Tibial nerve (tissue), 3 donors: ENCODE measurements at regions not wholly inside any gene's neighbourhood (a gene's known extent, or its start where the extent isn't known, plus 50 kb on each side); places are given as distances from the start of the nearest gene placed in this dataset.

Experiments used
- POLR2A ChIP-seq, 2 donors: fragments of 450-650 bp; IDR thresholded peaks; one replicate each; pipeline ENCODE4 v1.6.1; 2017; ENCODE audit warnings: antibody characterized with exemption in 2 of 2, mild to moderate bottlenecking in 2 of 2, moderate library complexity in 2 of 2
- TF ChIP-seq, protein P1 (sequence below), 5 experiments: fragments of 200-600 bp in 3 of 5; fragments of 450-650 bp in 2 of 5; sonication (generic) in 3 of 5; IDR thresholded peaks; one replicate each; pipeline ENCODE4 v1.5.1; 2016 to 2019; ENCODE audit warnings: antibody characterized with exemption in 5 of 5, mild to moderate bottlenecking in 3 of 5, moderate library complexity in 2 of 5

DNA sequence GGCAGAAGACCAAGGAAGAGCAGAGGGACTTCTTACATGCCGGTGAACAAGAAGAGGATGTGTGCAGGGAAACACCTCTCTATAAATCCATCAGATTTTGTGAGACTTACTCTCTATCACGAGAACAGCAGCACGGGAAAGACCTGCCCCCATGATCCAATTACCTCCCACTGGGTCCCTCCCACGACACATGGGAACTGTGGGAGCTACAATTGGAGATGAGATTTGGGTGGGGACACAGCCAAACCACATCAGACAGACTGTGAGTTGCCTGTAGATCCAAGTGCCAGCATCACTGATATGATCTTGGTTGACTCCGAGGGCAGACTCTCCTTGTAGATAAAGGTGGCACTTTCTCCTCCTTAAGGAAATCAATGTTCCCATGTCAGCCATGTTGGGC lies 414.8 kb upstream of the JARID2 start:
- TF ChIP-seq, protein P1, sequence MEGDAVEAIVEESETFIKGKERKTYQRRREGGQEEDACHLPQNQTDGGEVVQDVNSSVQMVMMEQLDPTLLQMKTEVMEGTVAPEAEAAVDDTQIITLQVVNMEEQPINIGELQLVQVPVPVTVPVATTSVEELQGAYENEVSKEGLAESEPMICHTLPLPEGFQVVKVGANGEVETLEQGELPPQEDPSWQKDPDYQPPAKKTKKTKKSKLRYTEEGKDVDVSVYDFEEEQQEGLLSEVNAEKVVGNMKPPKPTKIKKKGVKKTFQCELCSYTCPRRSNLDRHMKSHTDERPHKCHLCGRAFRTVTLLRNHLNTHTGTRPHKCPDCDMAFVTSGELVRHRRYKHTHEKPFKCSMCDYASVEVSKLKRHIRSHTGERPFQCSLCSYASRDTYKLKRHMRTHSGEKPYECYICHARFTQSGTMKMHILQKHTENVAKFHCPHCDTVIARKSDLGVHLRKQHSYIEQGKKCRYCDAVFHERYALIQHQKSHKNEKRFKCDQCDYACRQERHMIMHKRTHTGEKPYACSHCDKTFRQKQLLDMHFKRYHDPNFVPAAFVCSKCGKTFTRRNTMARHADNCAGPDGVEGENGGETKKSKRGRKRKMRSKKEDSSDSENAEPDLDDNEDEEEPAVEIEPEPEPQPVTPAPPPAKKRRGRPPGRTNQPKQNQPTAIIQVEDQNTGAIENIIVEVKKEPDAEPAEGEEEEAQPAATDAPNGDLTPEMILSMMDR (IDR thresholded peaks at IDR 0.05): no peak
- no peak for TF ChIP-seq POLR2A (IDR thresholded peaks at IDR 0.05)
